HCT116 (cell line): ENCODE measurements at regions not wholly inside any gene's neighbourhood (a gene's known extent, or its start where the extent isn't known, plus 50 kb on each side); places are given as distances from the start of the nearest gene placed in this dataset.

Experiments used
- ATAC-seq: fragments of 200-7000 bp; cut with Tn5 transposase; 2 replicates; pipeline ENCODE4 v1.9.1; 2020; ENCODE audit warnings: mild to moderate bottlenecking, moderate library complexity
- BruUV-seq: library from RNA; stranded (reverse); fragments of 400-500 nt; replicated peaks from 2 replicates; lab custom pipeline; 2021; lab: Mats Ljungman, UMichigan
- CTCF ChIA-PET: fragments of 300-600 bp; sonication (Branson Sonifier 250); formaldehyde crosslinking; loops from one replicate; lab custom pipeline; 2021; ENCODE audit warnings: antibody characterized with exemption; lab: Charles Lee
- POLR2A ChIA-PET: fragments of 300-600, 350-600 bp; sonication (Branson Sonifier 250); formaldehyde crosslinking; loops from one replicate; lab custom pipeline; 2021; ENCODE audit warnings: antibody characterized with exemption; lab: Charles Lee
- RAD21 ChIA-PET, 2 experiments: fragments of 300-600 bp; sonication (Branson Sonifier 250); formaldehyde crosslinking; loops; one replicate each; lab custom pipeline; 2023; ENCODE audit warnings: low total read pairs in 2 of 2; ENCODE audit not compliant: uncharacterized antibody in 2 of 2, unreplicated experiment in 2 of 2, low non-redundant PET in 1 of 2; lab: Charles Lee
- DNase-seq: peaks from one replicate; pipeline ENCODE4 v3.0.0-alpha.2; 2010; ENCODE audit warnings: low read depth, low spot score
- H2AFZ ChIP-seq: fragments of 200-600 bp; shearing (Covaris generic), sonication (generic); 2 replicates; pipeline ENCODE4 v1.6.1; 2017; ENCODE audit warnings: low read depth, mixed run types, mixed read lengths, antibody characterized with exemption, low read length; ENCODE audit not compliant: poor library complexity, severe bottlenecking
- H3K27ac ChIP-seq: 2 replicates; pipeline ENCODE4 v1.5.1; 2012; ENCODE audit warnings: low read depth, low read length
- H3K27me3 ChIP-seq: fragments of 200-600 bp; sonication (generic); 2 replicates; pipeline ENCODE4 v1.6.1; 2016; ENCODE audit warnings: mixed run types, low read length, mixed read lengths; ENCODE audit not compliant: insufficient read depth
- H3K36me3 ChIP-seq, 2 experiments: fragments of 200-500 bp in 1 of 2; fragments of 200-600 bp in 1 of 2; sonication (Bioruptor generic) in 1 of 2; sonication (generic) in 1 of 2; 2 replicates each; pipeline versions ENCODE4 v1.5.1 to v1.6.1; 2014 to 2016; ENCODE audit warnings: low read length in 2 of 2, inconsistent platforms in 1 of 2, mixed read lengths in 1 of 2, mixed run types in 1 of 2; ENCODE audit not compliant: insufficient read depth in 2 of 2, control insufficient read depth in 1 of 2
- H3K4me1 ChIP-seq, 2 experiments: fragments of 200-600 bp in 1 of 2; sonication (generic) in 1 of 2; 2 replicates each; pipeline versions ENCODE4 v1.5.1 to v1.6.1; 2012 to 2017; ENCODE audit warnings: low read length in 2 of 2, inconsistent platforms in 1 of 2, mild to moderate bottlenecking in 1 of 2, mixed read lengths in 1 of 2, mixed run types in 1 of 2, moderate library complexity in 1 of 2; ENCODE audit not compliant: insufficient read depth in 2 of 2, control insufficient read depth in 1 of 2
- H3K4me2 ChIP-seq: fragments of 200-600 bp; sonication (generic); 2 replicates; pipeline ENCODE4 v1.6.1; 2017; ENCODE audit warnings: mixed run types, low read length, mixed read lengths
- H3K4me3 ChIP-seq, 2 experiments: fragments of 200-600 bp in 1 of 2; sonication (generic) in 1 of 2; replicated peaks in 1 of 2; 2 replicates each; pipeline ENCODE4 v1.5.1; 2011 to 2016; ENCODE audit warnings: low read length in 2 of 2, control low read depth in 1 of 2, low read depth in 1 of 2, mild to moderate bottlenecking in 1 of 2, mixed read lengths in 1 of 2, mixed run types in 1 of 2
- H3K79me2 ChIP-seq: fragments of 200-600 bp; sonication (generic); 2 replicates; pipeline ENCODE4 v1.6.1; 2017; ENCODE audit warnings: mild to moderate bottlenecking, mixed run types, low read length, moderate library complexity, mixed read lengths; ENCODE audit not compliant: insufficient read depth
- H3K9ac ChIP-seq: fragments of 200-600 bp; sonication (generic); 2 replicates; pipeline ENCODE4 v1.6.1; 2016; ENCODE audit warnings: low read length, mixed read lengths
- H3K9me2 ChIP-seq: fragments of 200-600 bp; sonication (generic), shearing (Covaris generic); 2 replicates; pipeline ENCODE4 v1.6.1; 2017; ENCODE audit warnings: mixed run types, mild to moderate bottlenecking, moderate library complexity; ENCODE audit not compliant: insufficient read depth
- H3K9me3 ChIP-seq, 2 experiments: fragments of 200-500 bp in 1 of 2; fragments of 200-600 bp in 1 of 2; sonication (Bioruptor generic) in 1 of 2; sonication (generic) in 1 of 2; 2 replicates each; pipeline ENCODE4 v1.6.1; 2014 to 2017; ENCODE audit warnings: low read length in 2 of 2, mixed read lengths in 2 of 2, inconsistent platforms in 1 of 2, low read depth in 1 of 2, mild to moderate bottlenecking in 1 of 2, mixed run types in 1 of 2, moderate library complexity in 1 of 2; ENCODE audit not compliant: control insufficient read depth in 1 of 2, insufficient read depth in 1 of 2
- H4K20me1 ChIP-seq: fragments of 200-600 bp; sonication (generic), shearing (Covaris generic); 2 replicates; pipeline ENCODE4 v1.6.1; 2017; ENCODE audit warnings: mixed run types, mild to moderate bottlenecking, moderate library complexity; ENCODE audit not compliant: insufficient read depth
- ATF3 ChIP-seq: IDR thresholded peaks from 2 replicates; pipeline ENCODE4 v1.6.1; 2012
- CBX3 ChIP-seq: IDR thresholded peaks from 2 replicates; pipeline ENCODE4 v1.6.1; 2012; ENCODE audit warnings: low read depth
- CEBPB ChIP-seq: IDR thresholded peaks from 2 replicates; pipeline ENCODE4 v1.6.1; 2012; ENCODE audit warnings: low read depth
- CTCF ChIP-seq, 3 experiments: fragments of 200-600 bp in 1 of 3; sonication (generic) in 1 of 3; IDR thresholded peaks in 2 of 3; conservative IDR thresholded peaks in 1 of 3; 2 replicates each; pipeline ENCODE4 v1.5.1; 2012 to 2017; ENCODE audit warnings: low read depth in 2 of 3, low read length in 2 of 3, antibody characterized with exemption in 1 of 3, borderline replicate concordance in 1 of 3, control low read depth in 1 of 3, mild to moderate bottlenecking in 1 of 3, mixed read lengths in 1 of 3, mixed run types in 1 of 3, moderate library complexity in 1 of 3; ENCODE audit not compliant: insufficient read depth in 1 of 3
- EGR1 ChIP-seq: IDR thresholded peaks from 2 replicates; pipeline ENCODE4 v1.6.1; 2012; ENCODE audit warnings: low read depth
- ELF1 ChIP-seq: IDR thresholded peaks from 2 replicates; pipeline ENCODE4 v1.6.1; 2012; ENCODE audit warnings: low read depth, borderline replicate concordance
- EZH2phosphoT487 ChIP-seq: fragments of 200-600 bp; IDR thresholded peaks from 2 replicates; pipeline ENCODE4 v1.6.1; 2018; ENCODE audit warnings: antibody characterized with exemption, borderline replicate concordance
- FOSL1 ChIP-seq: IDR thresholded peaks from 2 replicates; pipeline ENCODE4 v1.6.1; 2012; ENCODE audit warnings: low read depth
- JUND ChIP-seq: IDR thresholded peaks from 2 replicates; pipeline ENCODE4 v1.6.1; 2012
- MAX ChIP-seq: IDR thresholded peaks from 2 replicates; pipeline ENCODE4 v1.6.1; 2012
- POLR2A ChIP-seq: IDR thresholded peaks from 2 replicates; pipeline ENCODE4 v1.7.0; 2011; ENCODE audit warnings: borderline replicate concordance; ENCODE audit not compliant: insufficient read depth, insufficient read length; ENCODE audit errors: extremely low read depth
- RAD21 ChIP-seq: IDR thresholded peaks from 2 replicates; pipeline ENCODE4 v1.6.1; 2012; ENCODE audit warnings: low read depth, mild to moderate bottlenecking
- SIN3A ChIP-seq: IDR thresholded peaks from 2 replicates; pipeline ENCODE4 v1.6.1; 2012; ENCODE audit warnings: low read depth
- SP1 ChIP-seq: IDR thresholded peaks from 2 replicates; pipeline ENCODE4 v1.6.1; 2012; ENCODE audit warnings: low read depth
- SRF ChIP-seq: IDR thresholded peaks from 2 replicates; pipeline ENCODE4 v1.6.1; 2012; ENCODE audit warnings: low read depth
- TCF7L2 ChIP-seq: IDR thresholded peaks from 2 replicates; pipeline ENCODE4 v1.7.0; 2011; ENCODE audit warnings: borderline replicate concordance, inconsistent platforms; ENCODE audit not compliant: insufficient read depth, insufficient read length; ENCODE audit errors: extremely low read depth
- ZBTB33 ChIP-seq: IDR thresholded peaks from 2 replicates; pipeline ENCODE4 v1.6.1; 2011; ENCODE audit warnings: mild to moderate bottlenecking, low read length, moderate library complexity; ENCODE audit not compliant: insufficient replicate concordance; ENCODE audit errors: extremely low read depth
- ZFX ChIP-seq: fragments of 450-650 bp; IDR thresholded peaks from 2 replicates; pipeline ENCODE4 v1.6.1; 2017
- ZNF274 ChIP-seq: fragments of 200-500 bp; sonication (Bioruptor generic); IDR thresholded peaks from 2 replicates; pipeline ENCODE4 v1.6.1; 2014; ENCODE audit warnings: mild to moderate bottlenecking, low read depth, low read length, inconsistent platforms
- intact Hi-C: fragments of 100-400 bp; cut with micrococcal nuclease; formaldehyde crosslinking; loops from 2 replicates; pipeline ENCODE4 v1.10.0; 2022
- TF ChIP-seq, protein P1 (sequence below): IDR thresholded peaks from 2 replicates; pipeline ENCODE4 v1.6.1; 2012; ENCODE audit warnings: low read depth

- ChIA-PET POLR2A (no interaction called here), CTCF (no interaction called here), RAD21 (no interaction called here)
- H3K79me2 ChIP-seq = no peaks in the 10 kb centered on the region
- ATAC-seq = peak; percentile 81
- H3K36me3 ChIP-seq = no peaks in the 10 kb centered on the region
- no peak for TF ChIP-seq SIN3A
- TF ChIP-seq RAD21 = no peak
- TF ChIP-seq CTCF (IDR thresholded peaks at IDR 0.05 in 2 of 3, conservative IDR thresholded peaks at IDR 0.05 in 1 of 3; ENCODE audit: borderline replicate concordance in 1 of 3, insufficient read depth in 1 of 3, low read depth in 2 of 3, low read length in 2 of 3) = no peak
- no peak for TF ChIP-seq ZFX
- TF ChIP-seq FOSL1 = no peak
- no peak for TF ChIP-seq ZNF274
- no peak for TF ChIP-seq SRF
- no peak for TF ChIP-seq CBX3
- TF ChIP-seq, protein P1, sequence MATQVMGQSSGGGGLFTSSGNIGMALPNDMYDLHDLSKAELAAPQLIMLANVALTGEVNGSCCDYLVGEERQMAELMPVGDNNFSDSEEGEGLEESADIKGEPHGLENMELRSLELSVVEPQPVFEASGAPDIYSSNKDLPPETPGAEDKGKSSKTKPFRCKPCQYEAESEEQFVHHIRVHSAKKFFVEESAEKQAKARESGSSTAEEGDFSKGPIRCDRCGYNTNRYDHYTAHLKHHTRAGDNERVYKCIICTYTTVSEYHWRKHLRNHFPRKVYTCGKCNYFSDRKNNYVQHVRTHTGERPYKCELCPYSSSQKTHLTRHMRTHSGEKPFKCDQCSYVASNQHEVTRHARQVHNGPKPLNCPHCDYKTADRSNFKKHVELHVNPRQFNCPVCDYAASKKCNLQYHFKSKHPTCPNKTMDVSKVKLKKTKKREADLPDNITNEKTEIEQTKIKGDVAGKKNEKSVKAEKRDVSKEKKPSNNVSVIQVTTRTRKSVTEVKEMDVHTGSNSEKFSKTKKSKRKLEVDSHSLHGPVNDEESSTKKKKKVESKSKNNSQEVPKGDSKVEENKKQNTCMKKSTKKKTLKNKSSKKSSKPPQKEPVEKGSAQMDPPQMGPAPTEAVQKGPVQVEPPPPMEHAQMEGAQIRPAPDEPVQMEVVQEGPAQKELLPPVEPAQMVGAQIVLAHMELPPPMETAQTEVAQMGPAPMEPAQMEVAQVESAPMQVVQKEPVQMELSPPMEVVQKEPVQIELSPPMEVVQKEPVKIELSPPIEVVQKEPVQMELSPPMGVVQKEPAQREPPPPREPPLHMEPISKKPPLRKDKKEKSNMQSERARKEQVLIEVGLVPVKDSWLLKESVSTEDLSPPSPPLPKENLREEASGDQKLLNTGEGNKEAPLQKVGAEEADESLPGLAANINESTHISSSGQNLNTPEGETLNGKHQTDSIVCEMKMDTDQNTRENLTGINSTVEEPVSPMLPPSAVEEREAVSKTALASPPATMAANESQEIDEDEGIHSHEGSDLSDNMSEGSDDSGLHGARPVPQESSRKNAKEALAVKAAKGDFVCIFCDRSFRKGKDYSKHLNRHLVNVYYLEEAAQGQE = no peak
- TF ChIP-seq ATF3 = no peak
- no peak for TF ChIP-seq JUND
- TF ChIP-seq MAX = no peak
- no peak for TF ChIP-seq ELF1
- TF ChIP-seq POLR2A = no peak
- TF ChIP-seq EZH2phosphoT487 = no peak
- no peak for TF ChIP-seq TCF7L2
- TF ChIP-seq CEBPB = no peak
- TF ChIP-seq EGR1 = no peak
- no peak for TF ChIP-seq SP1
- no peak for TF ChIP-seq ZBTB33
- intact Hi-C loops = no loop called here
- H3K9me2 ChIP-seq = no peaks in the 10 kb centered on the region
- no peak overlapping the region for H3K4me3 ChIP-seq
- BruUV-seq = no TSS peak
- 0 out of 2 replicates have a peak, but pooled peaks cover 2% of the 10 kb centered on the region for H3K27me3 ChIP-seq
- H3K4me1 ChIP-seq = peaks cover 0 to 14% of the 10 kb centered on the region in 2 experiments; a peak in 2 of 4 replicates
- H3K9ac ChIP-seq = no peak overlapping the region
- H3K9me3 ChIP-seq = no peaks in the 10 kb centered on the region
- peak; percentile 8 for DNase-seq
- no peaks in the 10 kb centered on the region for H4K20me1 ChIP-seq
- H2AFZ ChIP-seq = no peak overlapping the region
- H3K27ac ChIP-seq = no peak overlapping the region
- no peak overlapping the region for H3K4me2 ChIP-seq
Observed at GRCh38 chr9:135248111-135248510, 160.6 kb downstream of the OLFM1 start.
